ENCODE measurements at regions not wholly inside any gene's neighbourhood (a gene's known extent, or its start where the extent isn't known, plus 50 kb on each side); places are given as distances from the start of the nearest gene placed in this dataset.

GRCh38 chr13:22325761-22326160 is 654.9 kb downstream of the FGF9 start:
- no peak overlapping the region for H3K27ac ChIP-seq (ENCODE audit: low read length)
- no peak overlapping the region for H3K4me3 ChIP-seq (ENCODE audit: low read length)
- no peaks in the 10 kb centered on the region for H3K27me3 ChIP-seq (ENCODE audit: control insufficient read depth, insufficient read depth, low read length)
- H3K9me3 ChIP-seq (replicated peaks; ENCODE audit: control insufficient read depth, low read depth, low read length): no peaks in the 10 kb centered on the region
- H3K36me3 ChIP-seq (ENCODE audit: control insufficient read depth, insufficient read depth, low read length): no peaks in the 10 kb centered on the region
- peak; percentile 12 for DNase-seq
- no peaks in the 10 kb centered on the region for H3K4me1 ChIP-seq (ENCODE audit: control insufficient read depth, insufficient read depth, low read length)
- no CpG with 5 or more reads among the region's 3 CpGs for WGBS (ENCODE audit: insufficient coverage)

GRCh38 chr13:22332416-22332815 is 661.5 kb downstream of the FGF9 start:
- Histone ChIP-seq H3K27ac (ENCODE audit: low read length) (no peak overlapping the region), H3K4me3 (ENCODE audit: low read length) (no peak overlapping the region), H3K4me1 (ENCODE audit: control insufficient read depth, insufficient read depth, low read length) (no peaks in the 10 kb centered on the region), H3K36me3 (ENCODE audit: control insufficient read depth, insufficient read depth, low read length) (no peaks in the 10 kb centered on the region), H3K27me3 (ENCODE audit: control insufficient read depth, insufficient read depth, low read length) (no peaks in the 10 kb centered on the region), H3K9me3 (replicated peaks; ENCODE audit: control insufficient read depth, low read depth, low read length) (no peaks in the 10 kb centered on the region)
- WGBS (ENCODE audit: insufficient coverage): 83% methylated on average over 4 of the region's 7 CpGs
- no peak for DNase-seq

GRCh38 chr13:22336460-22336859 is 665.6 kb downstream of the FGF9 start:
- Histone ChIP-seq H3K27me3 (ENCODE audit: control insufficient read depth, insufficient read depth, low read length) (no peaks in the 10 kb centered on the region), H3K36me3 (ENCODE audit: control insufficient read depth, insufficient read depth, low read length) (no peaks in the 10 kb centered on the region), H3K4me1 (ENCODE audit: control insufficient read depth, insufficient read depth, low read length) (no peaks in the 10 kb centered on the region), H3K9me3 (replicated peaks; ENCODE audit: control insufficient read depth, low read depth, low read length) (peaks cover 3% of the 10 kb centered on the region), H3K27ac (ENCODE audit: low read length) (no peak overlapping the region), H3K4me3 (ENCODE audit: low read length) (no peak overlapping the region)
- DNase-seq: no peak

- Histone ChIP-seq H3K27ac (ENCODE audit: low read length) (no peak overlapping the region), H3K36me3 (ENCODE audit: control insufficient read depth, insufficient read depth, low read length) (no peaks in the 10 kb centered on the region), H3K27me3 (ENCODE audit: control insufficient read depth, insufficient read depth, low read length) (no peaks in the 10 kb centered on the region), H3K9me3 (replicated peaks; ENCODE audit: control insufficient read depth, low read depth, low read length) (no peaks in the 10 kb centered on the region), H3K4me1 (ENCODE audit: control insufficient read depth, insufficient read depth, low read length) (no peaks in the 10 kb centered on the region), H3K4me3 (ENCODE audit: low read length) (no peak overlapping the region)
- no peak for DNase-seq
- 100% methylated on average over 2 of the region's 3 CpGs for WGBS (ENCODE audit: insufficient coverage)
Measured at GRCh38 chr13:22357132-22357531, 686.3 kb downstream of the FGF9 start.

- Histone ChIP-seq H3K36me3 (ENCODE audit: control insufficient read depth, insufficient read depth, low read length) (no peaks in the 10 kb centered on the region), H3K27me3 (ENCODE audit: control insufficient read depth, insufficient read depth, low read length) (no peaks in the 10 kb centered on the region), H3K4me3 (ENCODE audit: low read length) (no peak overlapping the region), H3K4me1 (ENCODE audit: control insufficient read depth, insufficient read depth, low read length) (no peaks in the 10 kb centered on the region), H3K9me3 (replicated peaks; ENCODE audit: control insufficient read depth, low read depth, low read length) (peaks cover 13% of the 10 kb centered on the region), H3K27ac (ENCODE audit: low read length) (no peak overlapping the region)
- 80% methylated on average over 1 of the region's 2 CpGs for WGBS (ENCODE audit: insufficient coverage)
- DNase-seq: no peak
Measured at GRCh38 chr13:22369090-22369489, 698.2 kb downstream of the FGF9 start.

- no peak for DNase-seq
- H3K36me3 ChIP-seq (ENCODE audit: control insufficient read depth, insufficient read depth, low read length): no peaks in the 10 kb centered on the region
- no peaks in the 10 kb centered on the region for H3K27me3 ChIP-seq (ENCODE audit: control insufficient read depth, insufficient read depth, low read length)
- no peak overlapping the region for H3K4me3 ChIP-seq (ENCODE audit: low read length)
- no peak overlapping the region for H3K27ac ChIP-seq (ENCODE audit: low read length)
- peaks cover 12% of the 10 kb centered on the region for H3K9me3 ChIP-seq (replicated peaks; ENCODE audit: control insufficient read depth, low read depth, low read length)
- H3K4me1 ChIP-seq (ENCODE audit: control insufficient read depth, insufficient read depth, low read length): no peaks in the 10 kb centered on the region
Measured at GRCh38 chr13:22369840-22370239, 699.0 kb downstream of the FGF9 start.

- Histone ChIP-seq H3K27ac (ENCODE audit: low read length) (no peak overlapping the region), H3K4me3 (ENCODE audit: low read length) (no peak overlapping the region), H3K27me3 (ENCODE audit: control insufficient read depth, insufficient read depth, low read length) (no peaks in the 10 kb centered on the region), H3K36me3 (ENCODE audit: control insufficient read depth, insufficient read depth, low read length) (no peaks in the 10 kb centered on the region), H3K9me3 (replicated peaks; ENCODE audit: control insufficient read depth, low read depth, low read length) (peaks cover 11% of the 10 kb centered on the region), H3K4me1 (ENCODE audit: control insufficient read depth, insufficient read depth, low read length) (no peaks in the 10 kb centered on the region)
- DNase-seq: no peak
- 94% methylated on average over 2 of the region's 3 CpGs for whole genome bisulfite sequencing (ENCODE audit: insufficient coverage)
Measured at GRCh38 chr13:22372261-22372660, 701.4 kb downstream of the FGF9 start.

GRCh38 chr13:22375151-22375550 is 704.3 kb downstream of the FGF9 start:
- no peak overlapping the region for H3K27ac ChIP-seq (ENCODE audit: low read length)
- peaks cover 24% of the 10 kb centered on the region for H3K9me3 ChIP-seq (replicated peaks; ENCODE audit: control insufficient read depth, low read depth, low read length)
- 46% methylated on average over 2 of the region's 2 CpGs for WGBS (ENCODE audit: insufficient coverage)
- H3K36me3 ChIP-seq (ENCODE audit: control insufficient read depth, insufficient read depth, low read length): no peaks in the 10 kb centered on the region
- no peaks in the 10 kb centered on the region for H3K4me1 ChIP-seq (ENCODE audit: control insufficient read depth, insufficient read depth, low read length)
- H3K4me3 ChIP-seq (ENCODE audit: low read length): no peak overlapping the region
- H3K27me3 ChIP-seq (ENCODE audit: control insufficient read depth, insufficient read depth, low read length): no peaks in the 10 kb centered on the region
- no peak for DNase-seq

GRCh38 chr13:22387899-22388298 is 717.0 kb downstream of the FGF9 start:
- DNase-seq: no peak
- no CpG with 5 or more reads among the region's 2 CpGs for WGBS (ENCODE audit: insufficient coverage)
- Histone ChIP-seq H3K36me3 (ENCODE audit: control insufficient read depth, insufficient read depth, low read length) (no peaks in the 10 kb centered on the region), H3K9me3 (replicated peaks; ENCODE audit: control insufficient read depth, low read depth, low read length) (no peaks in the 10 kb centered on the region), H3K27ac (ENCODE audit: low read length) (no peak overlapping the region), H3K27me3 (ENCODE audit: control insufficient read depth, insufficient read depth, low read length) (no peaks in the 10 kb centered on the region), H3K4me1 (ENCODE audit: control insufficient read depth, insufficient read depth, low read length) (no peaks in the 10 kb centered on the region), H3K4me3 (ENCODE audit: low read length) (no peak overlapping the region)

- H3K36me3 ChIP-seq (ENCODE audit: control insufficient read depth, insufficient read depth, low read length): no peaks in the 10 kb centered on the region
- no peaks in the 10 kb centered on the region for H3K9me3 ChIP-seq (replicated peaks; ENCODE audit: control insufficient read depth, low read depth, low read length)
- peak overlapping the region; percentile 30 for H3K27ac ChIP-seq (ENCODE audit: low read length)
- DNase-seq: peak; percentile 66
- WGBS (ENCODE audit: insufficient coverage): 40% methylated on average over 2 of the region's 2 CpGs
- peaks cover 11% of the 10 kb centered on the region for H3K4me1 ChIP-seq (ENCODE audit: control insufficient read depth, insufficient read depth, low read length)
- no peak overlapping the region for H3K4me3 ChIP-seq (ENCODE audit: low read length)
- H3K27me3 ChIP-seq (ENCODE audit: control insufficient read depth, insufficient read depth, low read length): no peaks in the 10 kb centered on the region
Measured at GRCh38 chr13:22399801-22400420, 729.0 kb downstream of the FGF9 start.

- Histone ChIP-seq H3K4me1 (ENCODE audit: control insufficient read depth, insufficient read depth, low read length) (peaks cover 15% of the 10 kb centered on the region), H3K27ac (ENCODE audit: low read length) (no peak overlapping the region)
- WGBS (ENCODE audit: insufficient coverage): 73% methylated on average over 4 of the region's 4 CpGs
Measured at GRCh38 chr13:22402682-22403081, 731.8 kb downstream of the FGF9 start.

More at GRCh38 chr13:22402682-22403081, 731.8 kb downstream of the FGF9 start:
- Histone ChIP-seq H3K27me3 (ENCODE audit: control insufficient read depth, insufficient read depth, low read length) (no peaks in the 10 kb centered on the region), H3K36me3 (ENCODE audit: control insufficient read depth, insufficient read depth, low read length) (no peaks in the 10 kb centered on the region), H3K9me3 (replicated peaks; ENCODE audit: control insufficient read depth, low read depth, low read length) (no peaks in the 10 kb centered on the region), H3K4me3 (ENCODE audit: low read length) (no peak overlapping the region)
- DNase-seq: peak; percentile 39

All from muscle of leg (tissue), 3 donors.